GM12891 (cell line): ENCODE measurements at regions not wholly inside any gene's neighbourhood (a gene's known extent, or its start where the extent isn't known, plus 50 kb on each side); places are given as distances from the start of the nearest gene placed in this dataset.

Source experiments
- PAX5 ChIP-seq: IDR thresholded peaks from 2 replicates; pipeline ENCODE4 v1.6.1; 2011; ENCODE audit warnings: low read length, moderate library complexity, mild to moderate bottlenecking; ENCODE audit not compliant: insufficient read depth, severe bottlenecking
- POLR2A ChIP-seq: IDR thresholded peaks from 2 replicates; pipeline ENCODE4 v1.6.1; 2011; ENCODE audit warnings: low read depth, low read length, control low read depth
- POLR2AphosphoS5 ChIP-seq: IDR thresholded peaks from 2 replicates; pipeline ENCODE4 v1.6.1; 2011; ENCODE audit warnings: low read depth, low read length, control low read depth
- POU2F2 ChIP-seq: IDR thresholded peaks from 2 replicates; pipeline ENCODE4 v1.6.1; 2011; ENCODE audit warnings: low read depth, mild to moderate bottlenecking, control low read depth, low read length, moderate library complexity
- SPI1 ChIP-seq: IDR thresholded peaks from 2 replicates; pipeline ENCODE4 v1.6.1; 2011; ENCODE audit warnings: low read depth, low read length, control low read depth
- TAF1 ChIP-seq: IDR thresholded peaks from 2 replicates; pipeline ENCODE4 v1.6.1; 2011; ENCODE audit warnings: low read depth, low read length, control low read depth

GRCh38 chr1:113321771-113322387 is 68.4 kb upstream of the MAGI3 start:
- no peak for TF ChIP-seq POLR2AphosphoS5
- TF ChIP-seq POLR2A, result no peak
- TF ChIP-seq SPI1, result no peak
- TF ChIP-seq TAF1, result no peak
- TF ChIP-seq PAX5, result no peak
- no peak for TF ChIP-seq POU2F2
